ENCODE measurements at regions not wholly inside any gene's neighbourhood (a gene's known extent, or its start where the extent isn't known, plus 50 kb on each side); places are given as distances from the start of the nearest gene placed in this dataset.

GRCh38 chr10:6781133-6781770 lies 201.2 kb upstream of the PRKCQ start:
- no peak for TF ChIP-seq CTCF (IDR thresholded peaks at IDR 0.05; ENCODE audit: low read depth, low read length)
- no peak overlapping the region for H3K4me3 ChIP-seq (ENCODE audit: low read depth, low read length)
- no peak for DNase-seq (ENCODE audit: low read depth, low spot score)
- in situ Hi-C loops (cut with HindIII; ENCODE audit: low sequenced_read_pairs), result no loop called here

- in situ Hi-C loops (cut with HindIII; ENCODE audit: low sequenced_read_pairs), result no loop called here
- H3K4me3 ChIP-seq (ENCODE audit: low read depth, low read length), result no peak overlapping the region
- no peak for TF ChIP-seq CTCF (IDR thresholded peaks at IDR 0.05; ENCODE audit: low read depth, low read length)
- no peak for DNase-seq (ENCODE audit: low read depth, low spot score)
Measured at GRCh38 chr10:6780008-6780677, 200.1 kb upstream of the PRKCQ start.

GRCh38 chr10:6778992-6779701 lies 199.1 kb upstream of the PRKCQ start:
- peak; percentile 95 for DNase-seq (ENCODE audit: low read depth, low spot score)
- TF ChIP-seq CTCF (IDR thresholded peaks at IDR 0.05; ENCODE audit: low read depth, low read length), result no peak
- H3K4me3 ChIP-seq (ENCODE audit: low read depth, low read length), result no peak overlapping the region
- in situ Hi-C loops (cut with HindIII; ENCODE audit: low sequenced_read_pairs), result no loop called here

GRCh38 chr10:6776170-6776569 lies 196.1 kb upstream of the PRKCQ start:
- in situ Hi-C loops (cut with HindIII; ENCODE audit: low sequenced_read_pairs), result no loop called here
- no peak overlapping the region for H3K4me3 ChIP-seq (ENCODE audit: low read depth, low read length)
- TF ChIP-seq CTCF (IDR thresholded peaks at IDR 0.05; ENCODE audit: low read depth, low read length), result no peak
- DNase-seq (ENCODE audit: low read depth, low spot score), result no peak

- TF ChIP-seq CTCF (IDR thresholded peaks at IDR 0.05; ENCODE audit: low read depth, low read length), result no peak
- DNase-seq (ENCODE audit: low read depth, low spot score), result no peak
- in situ Hi-C loops (cut with HindIII; ENCODE audit: low sequenced_read_pairs), result no loop called here
- H3K4me3 ChIP-seq (ENCODE audit: low read depth, low read length), result no peak overlapping the region
Measured at GRCh38 chr10:6774406-6774805, 194.3 kb upstream of the PRKCQ start.

GRCh38 chr10:6771331-6771730 lies 191.3 kb upstream of the PRKCQ start:
- no peak for DNase-seq (ENCODE audit: low read depth, low spot score)
- in situ Hi-C loops (cut with HindIII; ENCODE audit: low sequenced_read_pairs), result no loop called here
- no peak overlapping the region for H3K4me3 ChIP-seq (ENCODE audit: low read depth, low read length)
- TF ChIP-seq CTCF (IDR thresholded peaks at IDR 0.05; ENCODE audit: low read depth, low read length), result no peak

All from astrocyte of the spinal cord (primary cell).